ENCODE measurements at regions not wholly inside any gene's neighbourhood (a gene's known extent, or its start where the extent isn't known, plus 50 kb on each side); places are given as distances from the start of the nearest gene placed in this dataset.

DNA sequence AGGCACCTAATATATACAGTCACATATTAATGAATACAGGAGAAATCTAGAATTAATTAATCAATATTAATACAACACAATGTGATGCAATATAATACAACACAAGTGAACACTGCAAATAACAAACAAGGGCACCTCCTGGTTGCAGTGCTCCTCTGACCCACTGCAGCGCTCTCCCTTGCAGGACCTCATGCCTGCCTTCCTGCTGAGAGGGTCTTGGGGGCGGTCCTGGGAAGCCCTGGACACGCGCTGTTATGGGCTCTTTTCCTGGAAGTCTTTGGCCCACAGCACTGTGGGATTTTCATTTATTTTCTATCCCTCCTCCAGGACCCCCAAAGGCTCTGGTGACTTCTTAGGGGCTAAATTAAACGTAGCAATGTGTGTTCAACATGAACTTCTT lies 485.8 kb downstream of the IRX1 start:
- TF ChIP-seq, protein P1, sequence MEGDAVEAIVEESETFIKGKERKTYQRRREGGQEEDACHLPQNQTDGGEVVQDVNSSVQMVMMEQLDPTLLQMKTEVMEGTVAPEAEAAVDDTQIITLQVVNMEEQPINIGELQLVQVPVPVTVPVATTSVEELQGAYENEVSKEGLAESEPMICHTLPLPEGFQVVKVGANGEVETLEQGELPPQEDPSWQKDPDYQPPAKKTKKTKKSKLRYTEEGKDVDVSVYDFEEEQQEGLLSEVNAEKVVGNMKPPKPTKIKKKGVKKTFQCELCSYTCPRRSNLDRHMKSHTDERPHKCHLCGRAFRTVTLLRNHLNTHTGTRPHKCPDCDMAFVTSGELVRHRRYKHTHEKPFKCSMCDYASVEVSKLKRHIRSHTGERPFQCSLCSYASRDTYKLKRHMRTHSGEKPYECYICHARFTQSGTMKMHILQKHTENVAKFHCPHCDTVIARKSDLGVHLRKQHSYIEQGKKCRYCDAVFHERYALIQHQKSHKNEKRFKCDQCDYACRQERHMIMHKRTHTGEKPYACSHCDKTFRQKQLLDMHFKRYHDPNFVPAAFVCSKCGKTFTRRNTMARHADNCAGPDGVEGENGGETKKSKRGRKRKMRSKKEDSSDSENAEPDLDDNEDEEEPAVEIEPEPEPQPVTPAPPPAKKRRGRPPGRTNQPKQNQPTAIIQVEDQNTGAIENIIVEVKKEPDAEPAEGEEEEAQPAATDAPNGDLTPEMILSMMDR (conservative IDR thresholded peaks at IDR 0.05; ENCODE audit: low read depth in 2 of 2), result peak in 1 of 2 experiments; percentile 24; a peak in 2 of 4 replicates
- TF ChIP-seq STAT1 (IDR thresholded peaks at IDR 0.05; ENCODE audit: unreplicated experiment), result no peak
- TF ChIP-seq EZH2phosphoT487 (IDR thresholded peaks at IDR 0.05; ENCODE audit: unreplicated experiment), result no peak
- TF ChIP-seq, protein P2, sequence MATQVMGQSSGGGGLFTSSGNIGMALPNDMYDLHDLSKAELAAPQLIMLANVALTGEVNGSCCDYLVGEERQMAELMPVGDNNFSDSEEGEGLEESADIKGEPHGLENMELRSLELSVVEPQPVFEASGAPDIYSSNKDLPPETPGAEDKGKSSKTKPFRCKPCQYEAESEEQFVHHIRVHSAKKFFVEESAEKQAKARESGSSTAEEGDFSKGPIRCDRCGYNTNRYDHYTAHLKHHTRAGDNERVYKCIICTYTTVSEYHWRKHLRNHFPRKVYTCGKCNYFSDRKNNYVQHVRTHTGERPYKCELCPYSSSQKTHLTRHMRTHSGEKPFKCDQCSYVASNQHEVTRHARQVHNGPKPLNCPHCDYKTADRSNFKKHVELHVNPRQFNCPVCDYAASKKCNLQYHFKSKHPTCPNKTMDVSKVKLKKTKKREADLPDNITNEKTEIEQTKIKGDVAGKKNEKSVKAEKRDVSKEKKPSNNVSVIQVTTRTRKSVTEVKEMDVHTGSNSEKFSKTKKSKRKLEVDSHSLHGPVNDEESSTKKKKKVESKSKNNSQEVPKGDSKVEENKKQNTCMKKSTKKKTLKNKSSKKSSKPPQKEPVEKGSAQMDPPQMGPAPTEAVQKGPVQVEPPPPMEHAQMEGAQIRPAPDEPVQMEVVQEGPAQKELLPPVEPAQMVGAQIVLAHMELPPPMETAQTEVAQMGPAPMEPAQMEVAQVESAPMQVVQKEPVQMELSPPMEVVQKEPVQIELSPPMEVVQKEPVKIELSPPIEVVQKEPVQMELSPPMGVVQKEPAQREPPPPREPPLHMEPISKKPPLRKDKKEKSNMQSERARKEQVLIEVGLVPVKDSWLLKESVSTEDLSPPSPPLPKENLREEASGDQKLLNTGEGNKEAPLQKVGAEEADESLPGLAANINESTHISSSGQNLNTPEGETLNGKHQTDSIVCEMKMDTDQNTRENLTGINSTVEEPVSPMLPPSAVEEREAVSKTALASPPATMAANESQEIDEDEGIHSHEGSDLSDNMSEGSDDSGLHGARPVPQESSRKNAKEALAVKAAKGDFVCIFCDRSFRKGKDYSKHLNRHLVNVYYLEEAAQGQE (IDR thresholded peaks at IDR 0.05; ENCODE audit: unreplicated experiment), result no peak

Data from GM23338 (cell line).